A673 (cell line): ENCODE measurements at regions not wholly inside any gene's neighbourhood (a gene's known extent, or its start where the extent isn't known, plus 50 kb on each side); places are given as distances from the start of the nearest gene placed in this dataset.

Experiments
- EZH2 ChIP-seq: fragments of 200-600 bp; sonication (generic); IDR thresholded peaks from 2 replicates; pipeline ENCODE4 v1.6.1; 2017; ENCODE audit warnings: borderline replicate concordance, low read depth, mild to moderate bottlenecking, mixed read lengths, antibody characterized with exemption, low read length; ENCODE audit not compliant: poor library complexity, severe bottlenecking
- TF ChIP-seq, protein P1 (sequence below): fragments of 300-800, 200-600 bp; sonication (generic); conservative IDR thresholded peaks from 2 replicates; pipeline ENCODE4 v1.5.1; 2017; ENCODE audit warnings: low read depth, mild to moderate bottlenecking, antibody characterized with exemption, low read length, moderate library complexity, mixed read lengths

- TF ChIP-seq, protein P1, sequence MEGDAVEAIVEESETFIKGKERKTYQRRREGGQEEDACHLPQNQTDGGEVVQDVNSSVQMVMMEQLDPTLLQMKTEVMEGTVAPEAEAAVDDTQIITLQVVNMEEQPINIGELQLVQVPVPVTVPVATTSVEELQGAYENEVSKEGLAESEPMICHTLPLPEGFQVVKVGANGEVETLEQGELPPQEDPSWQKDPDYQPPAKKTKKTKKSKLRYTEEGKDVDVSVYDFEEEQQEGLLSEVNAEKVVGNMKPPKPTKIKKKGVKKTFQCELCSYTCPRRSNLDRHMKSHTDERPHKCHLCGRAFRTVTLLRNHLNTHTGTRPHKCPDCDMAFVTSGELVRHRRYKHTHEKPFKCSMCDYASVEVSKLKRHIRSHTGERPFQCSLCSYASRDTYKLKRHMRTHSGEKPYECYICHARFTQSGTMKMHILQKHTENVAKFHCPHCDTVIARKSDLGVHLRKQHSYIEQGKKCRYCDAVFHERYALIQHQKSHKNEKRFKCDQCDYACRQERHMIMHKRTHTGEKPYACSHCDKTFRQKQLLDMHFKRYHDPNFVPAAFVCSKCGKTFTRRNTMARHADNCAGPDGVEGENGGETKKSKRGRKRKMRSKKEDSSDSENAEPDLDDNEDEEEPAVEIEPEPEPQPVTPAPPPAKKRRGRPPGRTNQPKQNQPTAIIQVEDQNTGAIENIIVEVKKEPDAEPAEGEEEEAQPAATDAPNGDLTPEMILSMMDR = no peak
- TF ChIP-seq EZH2 = no peak
These were observed 524.1 kb upstream of the NRSN1 start for GRCh38 chr6:23601811-23602345.
